ENCODE measurements at regions not wholly inside any gene's neighbourhood (a gene's known extent, or its start where the extent isn't known, plus 50 kb on each side); places are given as distances from the start of the nearest gene placed in this dataset.

- TF ChIP-seq CTCF (IDR thresholded peaks at IDR 0.05; ENCODE audit: extremely low read depth in 1 of 2, insufficient read depth in 1 of 2, low read depth in 1 of 2, low read length in 2 of 2) (no peak), POLR2A (IDR thresholded peaks at IDR 0.05; ENCODE audit: low read depth, low read length) (no peak), EZH2 (IDR thresholded peaks at IDR 0.05; ENCODE audit: borderline replicate concordance, low read depth, low read length, severe bottlenecking) (no peak), GATA2 (IDR thresholded peaks at IDR 0.05; ENCODE audit: insufficient read depth, insufficient read length, low read depth, low read length) (no peak), POLR2AphosphoS5 (IDR thresholded peaks at IDR 0.05; ENCODE audit: insufficient read depth, low read depth, low read length) (no peak)
Measured at GRCh38 chr5:154595662-154596061, 117.6 kb upstream of the HAND1 start.

All from endothelial cell of umbilical vein (primary cell).